GM23248 (cell line): ENCODE measurements at regions not wholly inside any gene's neighbourhood (a gene's known extent, or its start where the extent isn't known, plus 50 kb on each side); places are given as distances from the start of the nearest gene placed in this dataset.
A peak's percentile ranks its signal among the peaks of the same experiment; 100 is the strongest.

ENCODE experiments used
- DNase-seq: peaks from one replicate; pipeline ENCODE4 v3.0.0-alpha.2; 2015
- H2AFZ ChIP-seq: fragments of 200-600 bp; sonication (generic); 2 replicates; pipeline ENCODE4 v1.6.1; 2016; ENCODE audit warnings: antibody characterized with exemption
- H3F3A ChIP-seq: fragments of 200-600 bp; sonication (generic); 2 replicates; pipeline ENCODE4 v1.6.1; 2016; ENCODE audit warnings: mild to moderate bottlenecking, antibody characterized with exemption, mixed run types; ENCODE audit not compliant: insufficient read depth
- H3K27ac ChIP-seq: fragments of 200-600 bp; sonication (generic); 2 replicates; pipeline ENCODE4 v1.5.1; 2016; ENCODE audit warnings: mild to moderate bottlenecking
- H3K27me3 ChIP-seq: fragments of 200-600 bp; sonication (generic); replicated peaks from 2 replicates; pipeline ENCODE4 v1.6.1; 2016; ENCODE audit warnings: mild to moderate bottlenecking; ENCODE audit not compliant: insufficient read depth
- H3K36me3 ChIP-seq: fragments of 200-600 bp; sonication (generic); 2 replicates; pipeline ENCODE4 v1.6.1; 2016; ENCODE audit warnings: low read depth, mild to moderate bottlenecking
- H3K4me1 ChIP-seq: fragments of 200-600 bp; sonication (generic); 2 replicates; pipeline ENCODE4 v1.6.1; 2016; ENCODE audit warnings: mild to moderate bottlenecking; ENCODE audit not compliant: insufficient read depth
- H3K4me2 ChIP-seq: fragments of 200-600 bp; sonication (generic); one replicate; pipeline ENCODE4 v1.6.1; 2016; ENCODE audit warnings: mild to moderate bottlenecking; ENCODE audit not compliant: unreplicated experiment
- H3K4me3 ChIP-seq: fragments of 200-600 bp; sonication (generic); 2 replicates; pipeline ENCODE4 v1.5.1; 2016; ENCODE audit warnings: mild to moderate bottlenecking
- H3K79me2 ChIP-seq: fragments of 200-600 bp; sonication (generic); 2 replicates; pipeline ENCODE4 v1.6.1; 2016; ENCODE audit warnings: mild to moderate bottlenecking; ENCODE audit not compliant: insufficient read depth
- H3K9ac ChIP-seq: fragments of 200-600 bp; sonication (generic); 2 replicates; pipeline ENCODE4 v1.6.1; 2016; ENCODE audit warnings: mild to moderate bottlenecking
- H3K9me2 ChIP-seq: fragments of 200-600 bp; sonication (generic); 2 replicates; pipeline ENCODE4 v1.6.1; 2016; ENCODE audit warnings: mixed run types, mild to moderate bottlenecking, moderate library complexity; ENCODE audit not compliant: insufficient read depth
- H3K9me3 ChIP-seq: fragments of 200-600 bp; sonication (generic); one replicate; pipeline ENCODE4 v1.6.1; 2017; ENCODE audit warnings: low read depth
- H4K20me1 ChIP-seq: fragments of 200-600 bp; sonication (generic); 2 replicates; pipeline ENCODE4 v1.6.0; 2016; ENCODE audit not compliant: insufficient read depth
- EZH2 ChIP-seq: fragments of 200-600 bp; sonication (generic); IDR thresholded peaks from 2 replicates; pipeline ENCODE4 v1.6.1; 2018; ENCODE audit warnings: antibody characterized with exemption, mild to moderate bottlenecking; ENCODE audit not compliant: insufficient read depth, poor library complexity, severe bottlenecking
- EZH2phosphoT487 ChIP-seq: fragments of 200-600 bp; sonication (generic); IDR thresholded peaks from 2 replicates; pipeline ENCODE4 v1.6.1; 2018; ENCODE audit warnings: antibody characterized with exemption, moderate library complexity, mild to moderate bottlenecking, low read depth; ENCODE audit not compliant: insufficient read depth
- WGBS, 2 experiments: methylation state at CpG; one replicate each; pipeline ENCODE4 v1.1.6; 2015 to 2017; ENCODE audit warnings: low lambda C conversion rate in 2 of 2, low coverage in 1 of 2; ENCODE audit errors: missing lambda C conversion rate in 2 of 2; 5-methylcytosine and 5-hydroxymethylcytosine counted together
- in situ Hi-C: fragments of 300-500 bp; cut with MboI; formaldehyde crosslinking; loops from 2 replicates; pipeline ENCODE4 v1.15.0; 2020

GRCh38 chr13:44652962-44653660 lies 77.0 kb upstream of the TSC22D1 start:
- H3F3A ChIP-seq: 0 out of 2 replicates have a peak, but pooled peaks cover 9% of the 10 kb centered on the region
- peak; percentile 69 for DNase-seq
- TF ChIP-seq EZH2phosphoT487 (no peak), EZH2 (no peak)
- no peaks in the 10 kb centered on the region for H3K9me2 ChIP-seq
- H3K4me3 ChIP-seq: no peak overlapping the region
- H3K27ac ChIP-seq: no peak overlapping the region
- no peaks in the 10 kb centered on the region for H3K27me3 ChIP-seq
- H4K20me1 ChIP-seq: no peaks in the 10 kb centered on the region
- no peaks in the 10 kb centered on the region for H3K9me3 ChIP-seq
- H3K9ac ChIP-seq: no peak overlapping the region
- peak overlapping the region; percentile 12 for H3K4me2 ChIP-seq
- 0 out of 2 replicates have a peak overlapping the region, but pooled peaks have one; percentile 11 for H2AFZ ChIP-seq
- H3K36me3 ChIP-seq: no peaks in the 10 kb centered on the region
- H3K4me1 ChIP-seq: peaks cover 11% of the 10 kb centered on the region
- 5 to 11% methylated on average over 3 of the region's 3 CpGs for WGBS, 2 experiments
- no peaks in the 10 kb centered on the region for H3K79me2 ChIP-seq
- in situ Hi-C loops: no loop called here

GRCh38 chr13:44652168-44652567 lies 76.0 kb upstream of the TSC22D1 start:
- Histone ChIP-seq H3K4me1 (peaks cover 11% of the 10 kb centered on the region), H3K27ac (no peak overlapping the region), H3F3A (0 out of 2 replicates have a peak, but pooled peaks cover 9% of the 10 kb centered on the region), H3K27me3 (no peaks in the 10 kb centered on the region), H3K9me3 (no peaks in the 10 kb centered on the region), H3K9ac (no peak overlapping the region), H4K20me1 (no peaks in the 10 kb centered on the region), H3K4me2 (no peak overlapping the region), H2AFZ (no peak overlapping the region), H3K79me2 (no peaks in the 10 kb centered on the region), H3K4me3 (no peak overlapping the region), H3K36me3 (no peaks in the 10 kb centered on the region), H3K9me2 (no peaks in the 10 kb centered on the region)
- WGBS, 2 experiments: 37 to 49% methylated on average over 3 of the region's 3 CpGs
- TF ChIP-seq EZH2: no peak
- no peak for TF ChIP-seq EZH2phosphoT487
- DNase-seq: no peak
- in situ Hi-C loops: no loop called here

- no peak overlapping the region for H3K4me2 ChIP-seq
- H3K36me3 ChIP-seq: no peaks in the 10 kb centered on the region
- H4K20me1 ChIP-seq: no peaks in the 10 kb centered on the region
- H3K4me1 ChIP-seq: peaks cover 11% of the 10 kb centered on the region
- H2AFZ ChIP-seq: no peak overlapping the region
- DNase-seq: no peak
- WGBS, 2 experiments: 78 to 81% methylated on average over 3 of the region's 3 CpGs
- no peak overlapping the region for H3K4me3 ChIP-seq
- H3K79me2 ChIP-seq: no peaks in the 10 kb centered on the region
- H3K27ac ChIP-seq: no peak overlapping the region
- in situ Hi-C loops: no loop called here
- H3F3A ChIP-seq: 0 out of 2 replicates have a peak, but pooled peaks cover 9% of the 10 kb centered on the region
- no peaks in the 10 kb centered on the region for H3K9me2 ChIP-seq
- H3K9me3 ChIP-seq: no peaks in the 10 kb centered on the region
- TF ChIP-seq EZH2: no peak
- no peak for TF ChIP-seq EZH2phosphoT487
- H3K9ac ChIP-seq: no peak overlapping the region
- H3K27me3 ChIP-seq: no peaks in the 10 kb centered on the region
Measured at GRCh38 chr13:44651724-44652123, 75.6 kb upstream of the TSC22D1 start.

GRCh38 chr13:44651209-44651608 lies 75.1 kb upstream of the TSC22D1 start:
- no peaks in the 10 kb centered on the region for H3K79me2 ChIP-seq
- H2AFZ ChIP-seq: no peak overlapping the region
- in situ Hi-C loops: no loop called here
- H3K36me3 ChIP-seq: no peaks in the 10 kb centered on the region
- no peak for DNase-seq
- 0 to 3% methylated on average over 2 of the region's 2 CpGs for WGBS, 2 experiments
- no peak overlapping the region for H3K4me3 ChIP-seq
- no peaks in the 10 kb centered on the region for H4K20me1 ChIP-seq
- peaks cover 11% of the 10 kb centered on the region for H3K4me1 ChIP-seq
- 0 out of 2 replicates have a peak, but pooled peaks cover 9% of the 10 kb centered on the region for H3F3A ChIP-seq
- H3K4me2 ChIP-seq: no peak overlapping the region
- H3K27me3 ChIP-seq: no peaks in the 10 kb centered on the region
- no peak for TF ChIP-seq EZH2
- no peak for TF ChIP-seq EZH2phosphoT487
- no peaks in the 10 kb centered on the region for H3K9me2 ChIP-seq
- H3K9ac ChIP-seq: no peak overlapping the region
- no peaks in the 10 kb centered on the region for H3K9me3 ChIP-seq
- no peak overlapping the region for H3K27ac ChIP-seq

- Histone ChIP-seq H4K20me1 (no peaks in the 10 kb centered on the region), H3K27ac (no peak overlapping the region), H2AFZ (no peak overlapping the region), H3K36me3 (no peaks in the 10 kb centered on the region), H3K9me3 (no peaks in the 10 kb centered on the region), H3K9ac (no peak overlapping the region), H3K4me3 (no peak overlapping the region), H3K4me2 (no peak overlapping the region), H3K27me3 (no peaks in the 10 kb centered on the region), H3K9me2 (no peaks in the 10 kb centered on the region), H3F3A (0 out of 2 replicates have a peak, but pooled peaks cover 9% of the 10 kb centered on the region), H3K79me2 (no peaks in the 10 kb centered on the region), H3K4me1 (peaks cover 11% of the 10 kb centered on the region)
- TF ChIP-seq EZH2phosphoT487: no peak
- TF ChIP-seq EZH2: no peak
- in situ Hi-C loops: no loop called here
- no peak for DNase-seq
Measured at GRCh38 chr13:44649834-44650233, 73.7 kb upstream of the TSC22D1 start.
